GM19397 (cell line): ENCODE measurements at regions not wholly inside any gene's neighbourhood (a gene's known extent, or its start where the extent isn't known, plus 50 kb on each side); places are given as distances from the start of the nearest gene placed in this dataset.

Experiments
- ATAC-seq: cut with Tn5 transposase; IDR thresholded peaks from one replicate; pipeline ENCODE4 v1.9.1; 2021; ENCODE audit warnings: mild to moderate bottlenecking, moderate library complexity; ENCODE audit not compliant: unreplicated experiment

DNA sequence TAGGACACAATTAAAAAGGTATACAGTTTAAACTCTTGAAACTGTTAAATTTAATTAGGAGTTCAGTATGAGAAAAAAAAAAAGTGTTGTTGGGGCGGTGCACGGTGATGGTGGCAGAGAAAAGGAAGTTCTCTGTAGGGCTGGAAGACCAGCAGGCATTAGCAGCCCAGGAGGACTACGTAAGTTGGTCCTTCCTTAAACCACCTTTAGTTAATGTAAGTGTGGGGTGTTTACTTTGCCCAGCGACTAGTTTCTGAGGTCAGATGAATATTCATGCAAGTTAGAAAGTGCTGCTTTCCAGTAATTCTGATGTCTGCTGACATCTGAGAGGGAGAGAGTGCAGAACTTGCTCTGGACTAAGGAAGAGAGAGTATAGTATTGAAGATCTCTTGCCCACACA, 54.9 kb downstream of the NKX2-1 start:
- ATAC-seq = no peak

DNA sequence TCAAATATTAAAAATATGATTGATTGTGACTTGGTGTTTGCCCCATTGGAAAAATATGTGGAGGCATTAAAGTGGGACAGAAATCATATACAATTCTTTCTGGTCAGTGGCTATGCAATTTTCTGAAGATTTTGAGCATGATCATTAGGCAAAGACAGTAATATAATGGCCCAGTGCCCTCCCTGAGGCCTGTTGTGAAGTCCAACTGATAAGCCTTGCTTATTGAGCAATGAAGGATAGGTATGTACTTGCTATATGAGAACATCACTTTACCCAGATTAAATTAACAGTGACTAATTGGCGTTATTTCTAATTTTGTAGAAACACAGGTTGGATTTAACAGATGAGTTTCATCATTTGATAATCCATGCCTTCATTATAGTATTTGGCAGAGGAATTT, 57.1 kb downstream of the NKX2-1 start:
- no peak for ATAC-seq

DNA sequence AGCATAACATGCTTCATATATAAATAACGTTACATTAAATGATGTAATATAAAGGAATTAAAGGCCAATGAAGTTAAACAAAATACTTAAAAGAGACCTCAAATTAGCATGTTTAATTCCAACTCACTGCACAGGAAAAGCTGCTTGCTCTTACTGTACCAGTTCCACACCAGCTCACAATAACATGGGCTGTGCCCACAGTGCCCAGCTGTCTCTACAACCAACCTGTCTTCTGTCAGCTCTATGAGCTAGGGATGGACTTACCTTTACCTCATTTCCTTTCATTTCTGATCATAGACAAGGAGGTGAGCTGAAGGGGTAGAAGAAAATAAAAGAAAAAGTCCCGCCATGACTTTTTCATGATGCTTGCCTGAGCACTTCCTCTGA, 64.8 kb downstream of the NKX2-1 start:
- ATAC-seq = no peak

DNA sequence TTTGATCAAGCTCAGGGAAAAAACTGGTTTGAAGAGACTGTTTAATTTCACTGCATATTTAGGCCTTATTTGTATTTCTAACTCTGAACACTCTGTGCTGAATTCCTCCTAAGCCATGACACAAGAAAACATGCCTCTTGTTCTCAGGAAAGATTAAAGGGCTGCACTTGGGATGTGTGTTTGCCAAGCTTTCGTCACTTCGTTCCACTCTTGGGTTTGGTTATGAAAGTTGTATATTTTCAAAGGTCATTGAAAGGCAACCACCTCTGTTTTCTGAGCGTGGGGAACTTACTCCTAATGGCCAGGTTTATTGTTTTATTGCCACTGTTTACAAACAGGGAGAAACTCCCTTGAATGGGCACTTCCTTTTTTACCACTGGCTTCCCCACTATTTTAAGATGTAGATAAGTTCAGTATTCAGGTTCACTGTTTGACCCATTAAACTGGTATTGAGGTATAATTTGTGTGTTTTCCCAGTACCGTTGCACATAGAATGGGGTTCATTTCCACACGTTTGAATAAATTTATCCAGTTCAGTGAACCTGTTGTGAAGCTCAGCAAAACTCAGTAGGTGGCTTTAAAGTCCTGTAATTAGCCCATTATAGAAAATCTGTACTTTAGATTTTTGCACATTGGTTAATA, 65.3 kb downstream of the NKX2-1 start:
- ATAC-seq = no peak

DNA sequence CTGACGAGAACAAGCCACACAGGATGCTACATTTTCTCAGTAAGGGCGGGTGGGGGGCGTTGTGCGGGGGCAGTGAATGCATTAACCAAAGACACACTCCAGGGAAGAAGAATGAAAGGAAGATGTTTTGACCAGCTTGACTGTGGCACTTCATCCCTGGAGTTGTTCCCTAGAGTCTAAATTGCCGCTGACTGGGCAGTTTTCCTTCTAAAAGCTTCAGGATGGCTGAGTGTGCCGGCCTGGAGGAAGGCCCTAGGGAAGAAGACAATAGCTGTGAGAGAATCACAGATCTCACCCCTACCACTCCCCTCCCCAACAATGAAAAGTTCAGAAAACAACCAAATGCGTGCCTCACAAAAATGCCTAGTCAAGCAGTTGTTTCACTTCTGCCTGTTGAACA, 67.2 kb downstream of the NKX2-1 start:
- ATAC-seq = no peak

DNA sequence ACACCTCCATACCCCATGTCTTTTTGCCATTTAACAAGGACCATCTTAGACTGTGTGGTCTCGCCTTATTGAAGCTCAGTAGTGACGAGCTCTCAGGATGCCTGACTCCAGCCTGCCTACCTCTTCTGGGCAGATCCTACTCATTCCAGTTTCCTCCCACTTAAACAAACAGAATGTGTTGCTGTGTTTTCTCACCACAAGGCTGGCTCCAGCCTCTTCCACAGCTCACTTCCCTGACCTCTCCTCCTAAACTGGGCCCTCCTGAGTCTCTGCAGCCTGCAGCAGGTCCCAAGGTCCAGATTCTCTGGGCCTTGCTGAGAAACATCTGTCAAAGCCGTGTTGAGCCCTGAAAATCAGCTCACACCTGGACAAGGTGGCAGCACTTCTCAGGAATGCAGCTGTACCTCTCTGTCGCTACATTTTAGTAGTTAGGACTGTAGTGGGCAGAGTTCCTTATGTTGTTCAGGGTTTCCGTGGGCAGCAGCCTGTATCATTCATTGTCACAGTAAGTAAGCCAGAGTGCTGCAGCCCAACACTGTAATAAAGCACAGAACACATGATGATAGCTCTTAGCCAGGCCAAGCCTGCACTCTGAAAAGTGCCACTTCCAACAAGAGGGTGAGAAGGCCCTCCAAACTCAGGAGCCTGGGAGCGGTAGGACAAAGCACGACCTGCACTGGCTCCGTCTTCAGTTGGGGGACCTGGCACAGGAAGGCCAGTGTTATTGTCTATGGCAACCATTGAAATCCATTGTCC, 68.5 kb downstream of the NKX2-1 start:
- ATAC-seq = no peak

DNA sequence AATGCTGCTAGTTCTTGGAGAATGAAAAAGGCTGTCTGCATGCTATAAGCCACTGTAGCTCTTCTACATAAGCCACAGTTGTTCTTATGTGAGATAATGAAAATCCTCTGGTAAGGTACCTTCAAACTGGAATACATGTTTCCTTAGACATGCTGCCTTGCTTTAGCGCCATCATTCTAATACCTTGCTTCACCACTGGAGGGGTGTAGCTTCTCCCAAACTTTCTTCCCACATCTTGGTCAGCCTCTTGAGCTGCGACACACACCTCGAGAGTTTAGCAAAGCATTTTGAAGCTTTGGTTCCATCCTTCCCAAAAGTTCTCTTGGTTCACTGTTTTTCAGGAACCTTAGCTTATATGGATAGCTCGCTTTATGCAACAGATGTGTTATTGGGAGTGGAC, 69.5 kb downstream of the NKX2-1 start:
- ATAC-seq = no peak

DNA sequence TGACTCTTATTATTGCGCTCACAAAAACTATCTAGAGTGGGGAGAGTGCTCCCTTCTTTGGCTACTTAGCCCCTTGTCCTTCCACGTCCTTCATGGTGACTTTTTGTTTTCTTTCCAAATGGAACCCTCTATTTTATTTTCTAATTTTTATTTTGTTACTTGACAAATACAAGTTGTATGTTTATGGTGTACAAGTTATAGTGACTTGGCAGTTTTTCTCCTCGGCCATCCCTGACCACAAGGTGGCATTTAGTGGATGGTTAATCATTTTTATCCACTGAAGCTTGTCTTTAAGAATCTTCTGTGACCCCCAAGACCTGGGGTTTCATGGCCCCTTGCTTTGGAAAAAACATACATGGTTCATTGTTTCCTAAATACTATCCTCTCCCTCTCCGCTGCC, 70.1 kb downstream of the NKX2-1 start:
- no peak for ATAC-seq

DNA sequence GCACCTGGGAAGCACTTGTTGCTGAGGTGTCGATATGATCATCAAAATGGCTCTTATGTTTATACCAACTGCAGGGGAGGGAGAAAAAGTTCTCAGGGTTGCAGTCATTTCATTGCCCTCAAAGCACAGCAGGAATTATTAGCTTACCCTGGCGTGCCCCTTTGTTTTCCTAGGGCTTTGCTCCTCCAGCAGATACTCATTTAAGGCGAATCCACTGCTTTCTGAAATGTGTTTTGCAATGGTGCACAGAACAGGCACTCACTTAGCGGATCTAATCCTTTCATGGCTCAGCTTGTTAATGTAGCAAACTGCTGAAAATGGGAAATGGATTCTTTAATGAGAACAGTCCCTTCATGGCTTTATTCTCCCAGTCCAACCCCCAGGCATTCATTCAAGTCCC, 76.7 kb downstream of the NKX2-1 start:
- ATAC-seq = no peak

DNA sequence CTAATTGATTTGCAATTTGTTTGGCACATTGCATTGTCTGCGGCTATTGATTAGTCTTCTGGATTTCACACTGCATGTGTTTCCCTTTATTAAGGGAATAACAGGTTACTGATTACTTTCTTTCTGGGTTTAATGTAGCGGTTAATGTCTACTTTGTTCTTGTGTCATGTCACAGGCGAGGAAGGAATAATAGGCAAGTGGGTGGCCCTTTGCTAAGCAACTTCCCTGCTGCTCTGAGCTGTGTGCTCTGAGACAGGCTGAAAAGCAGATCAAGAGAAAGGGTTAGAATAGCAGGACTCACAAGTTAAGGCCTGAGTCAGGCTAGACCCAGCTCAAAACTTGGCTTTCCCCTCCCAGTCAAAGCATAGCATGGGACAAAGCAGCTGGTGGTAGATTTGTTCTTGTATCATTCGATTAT, 77.2 kb downstream of the NKX2-1 start:
- ATAC-seq = no peak

DNA sequence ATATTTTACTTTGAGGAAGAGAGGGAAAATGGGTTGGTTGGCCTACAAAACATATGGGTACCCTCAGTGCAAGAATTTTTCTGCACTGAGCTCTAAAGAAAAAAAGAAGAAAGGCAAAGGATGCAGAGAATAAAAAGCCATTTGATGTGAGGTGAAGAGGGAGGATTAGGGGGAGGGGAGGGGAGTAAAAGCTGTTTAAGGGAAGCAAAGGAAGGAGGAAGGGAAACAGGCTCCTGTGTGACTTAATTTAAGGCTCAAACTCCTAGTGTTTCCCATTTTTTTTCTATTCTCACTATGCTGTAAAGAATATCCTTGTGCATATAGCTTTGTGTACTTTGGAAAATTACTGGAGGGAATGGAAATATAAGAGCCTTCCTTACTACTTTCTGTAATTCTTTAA, 78.7 kb downstream of the NKX2-1 start:
- no peak for ATAC-seq

DNA sequence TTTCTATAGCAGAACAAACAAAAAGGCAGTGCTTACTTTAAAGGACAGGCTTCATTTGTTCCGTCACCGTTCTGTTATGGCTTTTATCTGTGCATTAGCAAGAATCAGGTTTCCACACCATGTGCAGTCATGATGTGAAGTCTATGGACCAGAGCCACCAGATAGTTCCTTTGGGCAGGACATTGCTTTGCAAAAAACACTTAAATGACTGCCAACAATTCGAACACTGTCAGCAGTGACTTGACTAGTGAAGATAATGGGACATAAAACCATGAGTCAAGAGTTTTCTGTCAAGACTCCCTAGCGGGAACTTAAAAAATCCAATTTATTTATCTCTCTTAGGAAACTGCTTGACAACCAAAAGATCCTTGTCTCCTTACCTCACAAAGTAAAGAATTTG, 80.3 kb downstream of the NKX2-1 start:
- ATAC-seq = no peak

DNA sequence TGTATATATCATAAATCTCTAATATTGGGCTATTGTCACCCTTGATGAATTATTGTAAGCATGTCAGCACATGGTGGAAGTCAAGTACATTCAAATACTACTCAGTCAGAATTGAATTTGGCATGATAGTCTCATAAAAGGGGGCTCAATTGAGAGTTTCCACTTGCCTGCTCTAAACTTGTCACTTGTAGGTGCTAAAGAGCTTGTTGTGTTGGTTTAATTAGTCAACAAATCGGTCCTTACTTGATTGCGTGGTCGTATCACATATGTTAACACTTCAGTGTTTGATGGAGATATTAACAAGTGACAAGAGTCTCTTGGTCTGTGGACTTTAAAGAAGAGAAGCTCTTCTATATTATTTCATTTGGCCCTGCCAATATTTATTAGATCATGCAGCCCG, 81.1 kb downstream of the NKX2-1 start:
- no peak for ATAC-seq

DNA sequence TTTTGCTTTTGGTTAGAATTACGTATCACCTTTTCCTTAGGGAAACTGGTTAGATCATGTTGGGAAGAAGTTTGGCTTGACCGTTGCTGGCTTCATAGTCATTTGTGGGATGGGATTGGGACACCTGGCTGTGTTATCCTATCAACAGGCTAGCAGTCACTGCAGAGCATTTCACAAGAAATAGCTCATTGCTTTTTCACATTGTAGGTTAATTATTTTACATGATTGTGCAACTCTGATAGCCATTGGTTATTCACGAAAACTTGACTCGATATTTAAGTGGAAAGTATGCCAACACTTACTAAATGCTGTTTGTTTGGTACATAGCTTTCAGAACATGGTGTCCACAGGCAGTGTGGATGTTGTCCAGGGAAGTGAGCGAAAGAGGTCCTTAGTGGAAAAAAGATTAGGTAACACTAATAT, 89.4 kb downstream of the NKX2-1 start:
- no peak for ATAC-seq

DNA sequence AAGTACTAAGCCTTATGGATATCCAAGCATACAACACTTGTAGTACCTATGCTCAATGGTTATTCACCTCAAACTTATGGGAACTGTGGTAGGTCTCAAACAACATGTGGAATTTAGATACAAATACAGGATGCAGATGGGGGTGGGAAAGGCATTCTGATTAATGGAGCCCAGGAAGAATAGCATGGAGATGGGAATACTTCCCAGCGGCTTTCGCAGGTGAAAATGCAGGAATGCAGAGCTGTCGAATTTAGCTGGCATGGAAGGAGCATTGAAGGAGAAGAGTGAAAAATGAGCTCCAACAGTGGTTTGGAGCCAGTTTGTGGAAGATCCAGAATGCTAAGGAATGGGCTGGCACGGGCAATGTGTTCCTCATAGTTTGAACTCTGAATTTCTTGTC, 89.9 kb downstream of the NKX2-1 start:
- no peak for ATAC-seq

DNA sequence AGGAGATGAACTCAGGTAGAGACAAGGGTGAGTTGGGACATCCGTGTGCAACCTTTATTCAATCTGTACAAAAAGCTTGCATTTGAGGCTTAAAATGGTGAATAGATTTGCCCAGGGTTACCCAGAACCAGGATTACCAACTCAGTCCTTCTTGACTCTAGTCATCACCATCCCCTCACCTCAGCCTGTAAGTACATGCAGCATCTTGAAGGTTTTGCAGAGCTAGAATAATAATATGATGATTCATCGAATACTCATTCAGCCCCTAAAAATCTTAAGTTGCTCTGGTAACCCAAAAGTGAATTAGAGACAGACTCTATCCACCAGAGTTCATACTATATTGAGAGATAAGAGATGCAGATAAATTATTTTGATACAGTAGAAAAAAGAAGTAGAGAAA, 90.3 kb downstream of the NKX2-1 start:
- no peak for ATAC-seq

DNA sequence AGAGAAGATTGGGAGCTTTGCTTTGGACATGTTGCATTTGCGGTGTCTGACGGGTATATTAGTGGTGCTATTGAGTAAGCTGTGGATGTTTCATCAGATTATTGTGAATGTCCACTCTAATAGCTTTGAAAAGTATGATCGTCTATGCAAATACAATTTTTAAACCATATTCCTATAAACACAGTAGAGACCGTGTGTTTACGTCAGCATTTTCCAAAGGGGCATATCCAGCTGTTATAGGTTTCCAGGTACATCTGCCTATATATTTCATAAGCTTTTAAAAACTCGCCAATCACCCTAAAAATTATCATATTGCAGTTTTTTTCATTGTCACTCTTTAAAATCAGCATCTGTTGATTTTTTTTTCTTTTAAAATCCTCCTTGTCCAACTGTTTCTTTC, 91.7 kb downstream of the NKX2-1 start:
- ATAC-seq = no peak

DNA sequence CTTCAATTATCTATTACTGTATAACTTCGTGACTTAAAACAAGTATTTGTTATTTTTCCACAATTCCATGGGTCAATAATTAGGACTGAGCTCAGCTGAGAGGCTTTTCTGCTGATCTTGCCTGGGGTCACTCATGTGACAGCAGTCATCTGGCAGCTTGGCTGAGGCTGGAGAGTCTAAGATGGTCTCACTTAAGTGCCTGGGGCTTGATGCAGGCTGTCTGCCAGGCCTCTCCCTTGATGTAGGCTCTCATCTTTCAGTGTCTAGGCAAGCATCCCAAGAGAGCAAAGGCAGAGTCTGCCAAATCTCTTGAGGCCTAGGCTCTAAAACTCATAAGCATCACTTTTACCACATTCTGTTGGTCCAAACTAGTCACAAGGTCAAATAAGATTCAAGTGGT, 93.2 kb downstream of the NKX2-1 start:
- no peak for ATAC-seq

DNA sequence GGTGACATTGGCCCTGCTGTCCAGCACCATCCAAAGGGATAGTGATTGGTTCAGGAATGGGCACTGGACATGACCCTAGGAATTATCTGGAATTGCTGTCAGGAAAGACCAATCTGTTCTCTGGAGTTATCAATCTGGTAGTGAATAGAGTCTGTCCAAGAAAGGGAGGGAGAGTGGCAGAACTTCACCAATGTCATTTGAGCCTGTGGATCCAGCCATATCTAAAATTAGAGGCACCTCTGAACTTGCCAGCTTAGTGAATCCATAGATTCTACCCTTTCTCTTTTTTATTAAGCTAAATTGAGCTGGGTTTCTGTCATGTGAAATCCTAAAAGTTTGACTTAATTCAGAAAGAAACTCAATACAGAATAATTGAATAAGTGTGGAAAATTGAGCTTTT, 93.9 kb downstream of the NKX2-1 start:
- no peak for ATAC-seq

DNA sequence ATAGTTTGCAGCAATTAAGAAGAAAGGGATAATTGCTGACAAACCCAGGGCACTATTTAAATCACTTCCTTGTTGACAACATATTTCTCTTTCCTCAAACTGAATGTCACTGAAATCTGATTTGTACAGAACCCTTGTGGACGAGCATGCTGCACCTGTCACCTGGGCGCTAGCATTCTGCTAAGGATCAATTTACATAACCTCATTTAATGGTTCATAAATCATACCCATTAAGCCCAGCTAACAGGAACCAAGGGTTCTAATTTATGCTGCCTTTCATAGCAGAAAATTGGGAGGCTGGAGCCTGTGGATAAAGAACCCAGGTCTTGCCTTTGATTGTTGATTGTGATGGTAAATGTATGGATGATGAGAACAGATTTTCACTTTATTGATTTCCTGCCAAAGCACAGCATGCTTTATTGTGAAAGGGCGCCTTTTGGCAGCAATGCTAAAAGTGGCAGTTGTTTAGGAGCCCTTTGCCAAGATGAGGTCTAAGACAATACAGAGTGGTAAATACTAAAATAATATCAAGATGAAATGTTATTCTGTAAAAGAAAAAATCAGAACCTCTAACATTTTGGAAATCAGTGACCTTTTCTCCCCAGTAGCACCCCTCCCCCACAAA, 95.4 kb downstream of the NKX2-1 start:
- ATAC-seq = no peak

DNA sequence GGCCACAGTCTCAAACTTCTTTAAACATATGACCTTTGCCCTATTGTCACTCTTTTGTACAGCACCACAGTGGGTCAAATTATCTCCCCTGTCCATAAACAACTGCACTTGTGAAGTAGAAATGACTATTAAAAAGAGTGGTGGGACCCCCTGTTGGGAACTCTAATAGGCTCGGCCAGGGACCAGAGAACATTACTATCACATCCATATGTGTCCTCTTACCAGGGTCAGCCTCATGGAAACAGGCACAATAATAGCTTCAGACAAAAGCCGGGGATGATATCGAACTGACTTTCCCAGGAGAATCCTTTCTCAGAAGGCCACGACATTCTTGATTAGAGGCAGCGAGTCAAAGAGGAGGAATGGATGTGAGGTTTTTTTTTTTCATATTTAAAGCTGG, 96.6 kb downstream of the NKX2-1 start:
- ATAC-seq = no peak

DNA sequence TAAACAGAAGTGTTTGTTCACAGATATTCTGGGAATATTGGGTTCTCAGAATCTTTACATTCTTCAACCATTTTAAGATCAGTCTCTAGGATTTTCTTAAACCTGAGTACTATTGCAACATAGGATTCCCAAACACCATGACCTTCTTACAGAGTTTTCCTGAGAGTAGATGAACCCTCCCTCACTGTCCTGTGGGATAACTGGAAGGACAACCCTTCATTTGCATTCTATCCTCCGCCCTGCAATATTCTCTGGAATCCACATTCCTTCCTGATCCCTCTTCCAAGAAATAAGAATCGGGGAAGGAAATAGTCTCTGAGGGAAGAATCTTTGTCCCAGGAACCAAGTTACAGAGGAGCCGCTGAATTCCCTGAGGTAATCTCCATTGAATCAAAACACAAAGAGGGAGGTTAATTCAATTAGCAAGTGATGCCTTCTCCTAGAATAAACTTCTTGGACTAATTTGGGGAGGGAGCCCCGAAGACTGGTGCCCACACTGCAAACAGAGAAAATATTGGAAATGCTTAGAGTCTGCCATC, 99.8 kb upstream of the MBIP start:
- ATAC-seq = no peak
